ENCODE measurements at regions not wholly inside any gene's neighbourhood (a gene's known extent, or its start where the extent isn't known, plus 50 kb on each side); places are given as distances from the start of the nearest gene placed in this dataset.

GRCh38 chr11:23919455-23919854, 577.4 kb upstream of the LUZP2 start:
- Histone ChIP-seq H3K9me2 (replicated peaks; ENCODE audit: control insufficient read depth, low read length) (no peaks in the 10 kb centered on the region), H3F3A (ENCODE audit: control insufficient read depth, insufficient read depth) (no peaks in the 10 kb centered on the region), H3K79me2 (ENCODE audit: control insufficient read depth, low read length) (no peaks in the 10 kb centered on the region), H3K27me3 (ENCODE audit: control insufficient read depth, low read length) (no peaks in the 10 kb centered on the region), H3K4me3 (ENCODE audit: low read length) (no peak overlapping the region), H3K27ac (ENCODE audit: low read depth, low read length) (no peak overlapping the region), H3K4me2 (ENCODE audit: low read length) (no peak overlapping the region), H3K9me3 (ENCODE audit: control insufficient read depth, insufficient read depth, low read length) (no peaks in the 10 kb centered on the region; the same call in 1 of the 2 replicates), H3K4me1 (ENCODE audit: control insufficient read depth, low read length) (no peaks in the 10 kb centered on the region), H4K20me1 (ENCODE audit: control insufficient read depth, insufficient read depth, low read depth, low read length) (no peaks in the 10 kb centered on the region), H3K36me3 (ENCODE audit: control insufficient read depth, low read length) (no peaks in the 10 kb centered on the region)
- TF ChIP-seq EZH2phosphoT487 (IDR thresholded peaks at IDR 0.05; ENCODE audit: borderline replicate concordance, low read length) = no peak
- TF ChIP-seq CTCF (IDR thresholded peaks at IDR 0.05; ENCODE audit: low read depth, low read length, poor library complexity, severe bottlenecking) = no peak

GRCh38 chr11:23923357-23923756, 573.5 kb upstream of the LUZP2 start:
- Histone ChIP-seq H3K27ac (ENCODE audit: low read depth, low read length) (no peak overlapping the region), H3K9me3 (ENCODE audit: control insufficient read depth, insufficient read depth, low read length) (no peaks in the 10 kb centered on the region; the same call in 1 of the 2 replicates), H3K27me3 (ENCODE audit: control insufficient read depth, low read length) (no peaks in the 10 kb centered on the region), H3K4me2 (ENCODE audit: low read length) (no peak overlapping the region), H3K4me1 (ENCODE audit: control insufficient read depth, low read length) (no peaks in the 10 kb centered on the region), H3F3A (ENCODE audit: control insufficient read depth, insufficient read depth) (no peaks in the 10 kb centered on the region), H3K36me3 (ENCODE audit: control insufficient read depth, low read length) (no peaks in the 10 kb centered on the region), H4K20me1 (ENCODE audit: control insufficient read depth, insufficient read depth, low read depth, low read length) (no peaks in the 10 kb centered on the region), H3K9me2 (replicated peaks; ENCODE audit: control insufficient read depth, low read length) (no peaks in the 10 kb centered on the region), H3K4me3 (ENCODE audit: low read length) (no peak overlapping the region), H3K79me2 (ENCODE audit: control insufficient read depth, low read length) (no peaks in the 10 kb centered on the region)
- TF ChIP-seq CTCF (IDR thresholded peaks at IDR 0.05; ENCODE audit: low read depth, low read length, poor library complexity, severe bottlenecking) (no peak), EZH2phosphoT487 (IDR thresholded peaks at IDR 0.05; ENCODE audit: borderline replicate concordance, low read length) (no peak)

DNA sequence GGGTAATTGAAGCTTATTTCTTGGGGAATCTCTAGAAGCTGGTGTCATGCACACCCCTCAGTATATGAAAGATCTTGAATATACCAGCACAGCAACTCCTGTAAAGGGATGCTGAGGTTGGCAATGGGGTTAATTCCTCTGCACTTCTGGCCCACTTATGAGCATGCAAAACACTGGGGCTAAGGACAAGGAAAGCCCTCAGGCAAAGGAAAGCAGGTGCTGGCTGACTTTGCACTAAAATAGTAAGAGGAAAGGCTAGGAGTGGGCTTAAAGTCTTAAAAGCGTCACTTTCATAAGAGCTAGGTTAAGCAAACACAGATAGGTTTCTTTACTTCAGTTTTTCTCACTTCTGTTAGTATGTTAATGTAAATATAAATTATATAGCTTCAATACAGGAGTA, 572.6 kb upstream of the LUZP2 start:
- Histone ChIP-seq H3K27me3 (ENCODE audit: control insufficient read depth, low read length) (no peaks in the 10 kb centered on the region), H3K4me3 (ENCODE audit: low read length) (no peak overlapping the region), H4K20me1 (ENCODE audit: control insufficient read depth, insufficient read depth, low read depth, low read length) (no peaks in the 10 kb centered on the region), H3K36me3 (ENCODE audit: control insufficient read depth, low read length) (no peaks in the 10 kb centered on the region), H3K9me2 (replicated peaks; ENCODE audit: control insufficient read depth, low read length) (no peaks in the 10 kb centered on the region), H3F3A (ENCODE audit: control insufficient read depth, insufficient read depth) (no peaks in the 10 kb centered on the region), H3K4me2 (ENCODE audit: low read length) (no peak overlapping the region), H3K27ac (ENCODE audit: low read depth, low read length) (no peak overlapping the region), H3K4me1 (ENCODE audit: control insufficient read depth, low read length) (no peaks in the 10 kb centered on the region), H3K79me2 (ENCODE audit: control insufficient read depth, low read length) (no peaks in the 10 kb centered on the region), H3K9me3 (ENCODE audit: control insufficient read depth, insufficient read depth, low read length) (no peaks in the 10 kb centered on the region; the same call in 1 of the 2 replicates)
- TF ChIP-seq EZH2phosphoT487 (IDR thresholded peaks at IDR 0.05; ENCODE audit: borderline replicate concordance, low read length) (no peak), CTCF (IDR thresholded peaks at IDR 0.05; ENCODE audit: low read depth, low read length, poor library complexity, severe bottlenecking) (no peak)

DNA sequence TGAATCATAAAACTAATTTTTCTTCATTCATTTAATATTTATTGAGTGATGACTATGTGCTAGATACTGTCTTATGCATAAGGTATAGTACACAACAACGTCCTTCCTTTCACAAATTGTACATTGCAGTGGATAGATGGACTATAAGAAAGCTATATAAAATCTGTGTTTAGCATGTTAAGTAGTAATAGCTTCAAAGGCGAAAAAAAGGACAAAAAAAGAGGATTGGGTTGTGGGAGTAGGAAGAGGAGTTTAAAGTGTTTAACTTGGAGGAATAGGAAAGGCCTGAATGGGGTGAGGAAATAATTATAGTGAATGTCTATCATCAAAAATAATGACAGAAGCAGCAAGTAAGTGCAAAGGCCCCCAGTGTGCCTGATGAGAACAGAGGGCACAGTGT, 565.4 kb upstream of the LUZP2 start:
- Histone ChIP-seq H3K9me2 (replicated peaks; ENCODE audit: control insufficient read depth, low read length) (no peaks in the 10 kb centered on the region), H3K27ac (ENCODE audit: low read depth, low read length) (no peak overlapping the region), H3F3A (ENCODE audit: control insufficient read depth, insufficient read depth) (no peaks in the 10 kb centered on the region), H3K4me2 (ENCODE audit: low read length) (no peak overlapping the region), H3K4me3 (ENCODE audit: low read length) (no peak overlapping the region), H3K36me3 (ENCODE audit: control insufficient read depth, low read length) (no peaks in the 10 kb centered on the region), H4K20me1 (ENCODE audit: control insufficient read depth, insufficient read depth, low read depth, low read length) (no peaks in the 10 kb centered on the region), H3K27me3 (ENCODE audit: control insufficient read depth, low read length) (no peaks in the 10 kb centered on the region), H3K9me3 (ENCODE audit: control insufficient read depth, insufficient read depth, low read length) (no peaks in the 10 kb centered on the region), H3K79me2 (ENCODE audit: control insufficient read depth, low read length) (no peaks in the 10 kb centered on the region), H3K4me1 (ENCODE audit: control insufficient read depth, low read length) (no peaks in the 10 kb centered on the region)
- no peak for TF ChIP-seq CTCF (IDR thresholded peaks at IDR 0.05; ENCODE audit: low read depth, low read length, poor library complexity, severe bottlenecking)
- no peak for TF ChIP-seq EZH2phosphoT487 (IDR thresholded peaks at IDR 0.05; ENCODE audit: borderline replicate concordance, low read length)

Measured in DOHH2 (cell line).